GM23248 (cell line): ENCODE measurements at regions not wholly inside any gene's neighbourhood (a gene's known extent, or its start where the extent isn't known, plus 50 kb on each side); places are given as distances from the start of the nearest gene placed in this dataset.
"Not testable (repeated sequence)": the region's sequence is repeated elsewhere in the genome, so short reads cannot be mapped to it uniquely, and the experiment has no call there.

Experiments
- EZH2 ChIP-seq: fragments of 200-600 bp; sonication (generic); IDR thresholded peaks from 2 replicates; pipeline ENCODE4 v1.6.1; 2018; ENCODE audit warnings: antibody characterized with exemption, mild to moderate bottlenecking; ENCODE audit not compliant: insufficient read depth, poor library complexity, severe bottlenecking
- EZH2phosphoT487 ChIP-seq: fragments of 200-600 bp; sonication (generic); IDR thresholded peaks from 2 replicates; pipeline ENCODE4 v1.6.1; 2018; ENCODE audit warnings: antibody characterized with exemption, moderate library complexity, mild to moderate bottlenecking, low read depth; ENCODE audit not compliant: insufficient read depth

GRCh38 chr11:90972159-90972558 is 749.3 kb upstream of the CHORDC1 start:
- TF ChIP-seq EZH2, EZH2phosphoT487: not testable (repeated sequence)
